OCI-LY7 (cell line): ENCODE measurements at regions not wholly inside any gene's neighbourhood (a gene's known extent, or its start where the extent isn't known, plus 50 kb on each side); places are given as distances from the start of the nearest gene placed in this dataset.

ENCODE experiments used
- BruUV-seq: library from RNA; stranded (reverse); fragments of 400-500 nt; replicated peaks from 2 replicates; lab custom pipeline; 2021; lab: Mats Ljungman, UMichigan
- CTCF ChIA-PET: fragments of 300-600 bp; sonication (Branson Sonifier 250); formaldehyde crosslinking; loops from one replicate; lab custom pipeline; 2022; ENCODE audit warnings: antibody characterized with exemption; ENCODE audit not compliant: unreplicated experiment; lab: Charles Lee
- POLR2A ChIA-PET: fragments of 300-600 bp; sonication (Branson Sonifier 250); formaldehyde crosslinking; loops from one replicate; lab custom pipeline; 2022; ENCODE audit warnings: antibody characterized with exemption; lab: Charles Lee
- DNase-seq: peaks from one replicate; pipeline ENCODE4 v3.0.0-alpha.2; 2015; ENCODE audit warnings: low spot score
- H2AFZ ChIP-seq: fragments of 200-600 bp; sonication (generic), shearing (Covaris generic); 2 replicates; pipeline ENCODE4 v1.6.1; 2014; ENCODE audit warnings: mild to moderate bottlenecking, antibody characterized with exemption, low read length, moderate library complexity
- H3K27ac ChIP-seq: fragments of 200-600 bp; sonication (generic); 2 replicates; pipeline ENCODE4 v1.5.1; 2014; ENCODE audit warnings: mixed run types, low read depth, mild to moderate bottlenecking, moderate library complexity, low read length, inconsistent platforms; ENCODE audit not compliant: poor library complexity, severe bottlenecking
- H3K36me3 ChIP-seq: fragments of 200-600 bp; sonication (generic); 2 replicates; pipeline ENCODE4 v1.6.1; 2014; ENCODE audit warnings: mild to moderate bottlenecking, antibody characterized with exemption, low read length, moderate library complexity, mixed read lengths; ENCODE audit not compliant: insufficient read depth
- H3K4me1 ChIP-seq: fragments of 200-600 bp; sonication (generic); 2 replicates; pipeline ENCODE4 v1.5.1; 2014; ENCODE audit warnings: mild to moderate bottlenecking, low read length; ENCODE audit not compliant: insufficient read depth, poor library complexity, severe bottlenecking
- H3K4me2 ChIP-seq: fragments of 200-600 bp; sonication (generic); 2 replicates; pipeline ENCODE4 v1.6.1; 2014; ENCODE audit warnings: mild to moderate bottlenecking, low read length
- H3K4me3 ChIP-seq: fragments of 200-600 bp; sonication (generic); 2 replicates; pipeline ENCODE4 v1.5.1; 2014; ENCODE audit warnings: mild to moderate bottlenecking, low read depth, low read length; ENCODE audit not compliant: poor library complexity, severe bottlenecking
- H3K79me2 ChIP-seq: fragments of 200-600 bp; sonication (generic); 2 replicates; pipeline ENCODE4 v1.6.1; 2016; ENCODE audit warnings: low read depth, mild to moderate bottlenecking, low read length, moderate library complexity, mixed read lengths; ENCODE audit not compliant: insufficient read depth
- H3K9me2 ChIP-seq: fragments of 200-600 bp; sonication (generic); 2 replicates; pipeline ENCODE4 v1.6.1; 2016; ENCODE audit warnings: mild to moderate bottlenecking, low read length, mixed read lengths; ENCODE audit not compliant: insufficient read depth
- H3K9me3 ChIP-seq: fragments of 200-600 bp; sonication (generic); 2 replicates; pipeline ENCODE4 v1.6.1; 2014; ENCODE audit warnings: mild to moderate bottlenecking, mixed run types, low read length, mixed read lengths
- H4K20me1 ChIP-seq: fragments of 200-600 bp; sonication (generic); 2 replicates; pipeline ENCODE4 v1.6.1; 2014; ENCODE audit warnings: mild to moderate bottlenecking, antibody characterized with exemption, low read length, moderate library complexity, mixed read lengths; ENCODE audit not compliant: insufficient read depth
- CTCF ChIP-seq: fragments of 200-600 bp; sonication (generic); conservative IDR thresholded peaks from 2 replicates; pipeline ENCODE4 v1.5.1; 2014; ENCODE audit warnings: mild to moderate bottlenecking, antibody characterized with exemption, low read length, moderate library complexity, mixed read lengths
- EZH2phosphoT487 ChIP-seq: fragments of 200-600 bp; sonication (generic); IDR thresholded peaks from 2 replicates; pipeline ENCODE4 v1.6.1; 2018; ENCODE audit warnings: low read depth, borderline replicate concordance, mild to moderate bottlenecking, mixed run types, antibody characterized with exemption, low read length, moderate library complexity, mixed read lengths
- intact Hi-C: fragments of 100-400 bp; cut with micrococcal nuclease; formaldehyde crosslinking; loops from one replicate; pipeline ENCODE4 v1.10.0; 2022; ENCODE audit not compliant: unreplicated experiment

DNA sequence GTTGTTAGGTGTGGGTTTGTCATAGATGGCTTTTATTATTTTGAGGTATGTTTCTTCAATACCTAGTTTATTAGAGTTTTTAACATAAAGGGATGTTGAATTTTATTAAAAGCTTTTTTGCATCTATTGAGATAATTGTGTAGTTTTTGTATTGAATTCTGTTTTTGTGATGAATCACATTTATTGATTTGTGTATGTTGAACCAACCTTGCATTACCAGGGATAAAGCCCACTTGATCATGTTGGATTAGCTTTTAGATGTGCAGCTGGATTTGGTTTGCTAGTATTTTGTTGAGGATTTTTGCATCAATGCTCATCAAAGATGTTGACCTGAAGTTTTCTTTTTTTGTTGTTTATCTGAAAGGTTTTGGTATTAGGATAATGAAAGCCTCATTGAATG is 328.2 kb downstream of the ADCYAP1 start:
- Histone ChIP-seq H3K79me2 (no peaks in the 10 kb centered on the region), H3K9me3 (no peaks in the 10 kb centered on the region), H3K27ac (no peak overlapping the region), H2AFZ (no peak overlapping the region), H3K4me2 (no peak overlapping the region), H4K20me1 (no peaks in the 10 kb centered on the region), H3K36me3 (no peaks in the 10 kb centered on the region), H3K9me2 (no peaks in the 10 kb centered on the region), H3K4me3 (no peak overlapping the region), H3K4me1 (no peaks in the 10 kb centered on the region)
- TF ChIP-seq EZH2phosphoT487 (no peak), CTCF (no peak)
- POLR2A ChIA-PET = no interaction called here
- intact Hi-C loops = no loop called here
- no peak for DNase-seq
- BruUV-seq = no TSS peak
- CTCF ChIA-PET = no interaction called here

DNA sequence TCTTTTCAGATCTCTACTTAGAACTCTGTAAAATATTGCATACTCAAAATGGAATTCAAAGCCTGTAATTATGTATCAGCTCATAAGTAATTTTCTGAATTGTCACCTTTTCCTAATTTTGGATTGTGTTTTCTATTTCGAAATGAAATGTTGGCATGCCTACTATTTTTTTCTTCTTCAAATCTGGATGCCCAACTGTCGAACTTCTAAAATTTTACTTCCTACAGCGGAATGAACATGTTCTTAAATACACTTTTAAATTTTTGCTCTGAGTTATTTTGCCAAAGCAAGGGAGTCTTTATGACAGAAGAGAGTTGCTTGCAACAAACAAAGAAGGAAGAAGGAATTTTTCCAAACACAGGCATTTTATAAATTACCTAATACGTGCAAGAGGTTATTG is 336.0 kb downstream of the ADCYAP1 start:
- DNase-seq = no peak
- Histone ChIP-seq H3K9me3 (no peaks in the 10 kb centered on the region), H3K36me3 (no peaks in the 10 kb centered on the region), H4K20me1 (no peaks in the 10 kb centered on the region), H3K79me2 (no peaks in the 10 kb centered on the region), H3K4me2 (no peak overlapping the region), H3K4me1 (no peaks in the 10 kb centered on the region), H2AFZ (no peak overlapping the region), H3K9me2 (no peaks in the 10 kb centered on the region), H3K4me3 (no peak overlapping the region), H3K27ac (no peak overlapping the region)
- POLR2A ChIA-PET = no interaction called here
- CTCF ChIA-PET = no interaction called here
- intact Hi-C loops = no loop called here
- no TSS peak for BruUV-seq
- TF ChIP-seq CTCF (no peak), EZH2phosphoT487 (no peak)

DNA sequence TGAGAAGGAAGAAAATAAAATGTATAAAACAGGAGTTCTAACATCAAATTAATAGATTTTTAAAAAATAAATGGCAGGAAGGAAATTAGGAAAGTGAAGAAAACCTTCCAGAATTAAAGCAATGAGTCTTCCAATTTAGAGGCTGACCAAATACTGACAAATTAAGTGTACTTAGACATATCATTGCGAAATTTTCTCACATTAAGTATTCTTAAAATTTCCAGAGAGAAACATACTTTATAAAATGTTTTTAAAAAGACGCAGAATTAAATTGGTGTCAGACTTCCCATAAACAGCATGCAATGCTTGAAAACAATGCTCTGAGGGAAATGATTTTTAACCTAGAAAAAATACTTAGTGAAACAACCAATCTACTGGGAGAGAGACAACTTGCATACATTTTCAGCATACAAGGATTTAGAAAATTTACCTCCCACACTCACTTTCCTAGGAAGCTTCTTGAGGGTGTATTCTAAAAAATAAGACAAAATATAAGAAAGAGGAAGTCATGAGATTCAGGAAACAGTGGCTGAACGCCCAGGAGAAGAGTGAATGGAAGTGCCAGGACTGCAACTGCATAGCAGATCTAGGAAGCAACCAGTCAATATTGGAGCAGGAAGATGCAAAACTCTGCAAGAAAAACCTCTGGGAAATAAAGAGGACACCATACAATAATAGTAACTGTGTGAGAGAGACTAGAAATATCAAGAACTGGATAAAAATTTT is 339.9 kb downstream of the ADCYAP1 start:
- Histone ChIP-seq H3K4me1 (no peaks in the 10 kb centered on the region), H3K9me2 (no peaks in the 10 kb centered on the region), H4K20me1 (no peaks in the 10 kb centered on the region), H2AFZ (no peak overlapping the region), H3K36me3 (no peaks in the 10 kb centered on the region), H3K9me3 (no peaks in the 10 kb centered on the region), H3K79me2 (no peaks in the 10 kb centered on the region), H3K4me3 (no peak overlapping the region), H3K27ac (no peak overlapping the region), H3K4me2 (no peak overlapping the region)
- ChIA-PET POLR2A (interaction anchor here (0.6 kb wide), 1 partner anchor 12 kb away, joined by 3 read pairs; no protein-coding TSS in a partner anchor), CTCF (no interaction called here)
- intact Hi-C loops = no loop called here
- no peak for TF ChIP-seq CTCF
- TF ChIP-seq EZH2phosphoT487 = no peak
- no peak for DNase-seq
- no TSS peak for BruUV-seq
